Erythroblast (primary cell): ENCODE measurements at regions not wholly inside any gene's neighbourhood (a gene's known extent, or its start where the extent isn't known, plus 50 kb on each side); places are given as distances from the start of the nearest gene placed in this dataset.

Experiments used
- GATA1 ChIP-seq: IDR thresholded peaks from 2 replicates; pipeline ENCODE4 v1.6.1; 2011; ENCODE audit warnings: low read depth, mild to moderate bottlenecking, control low read depth, low read length, moderate library complexity
- POLR2A ChIP-seq: IDR thresholded peaks from 2 replicates; pipeline ENCODE4 v1.6.1; 2011; ENCODE audit warnings: mild to moderate bottlenecking, low read length

GRCh38 chr6:27026361-27026760 is 221.1 kb upstream of the PRSS16 start:
- TF ChIP-seq POLR2A = no peak
- no peak for TF ChIP-seq GATA1
